Right forelimb (tissue), 1 donor: ENCODE measurements at regions not wholly inside any gene's neighbourhood (a gene's known extent, or its start where the extent isn't known, plus 50 kb on each side); places are given as distances from the start of the nearest gene placed in this dataset.

Experiments
- DNase-seq: peaks from one replicate; pipeline ENCODE4 v3.0.0-alpha.2; 2018

DNA sequence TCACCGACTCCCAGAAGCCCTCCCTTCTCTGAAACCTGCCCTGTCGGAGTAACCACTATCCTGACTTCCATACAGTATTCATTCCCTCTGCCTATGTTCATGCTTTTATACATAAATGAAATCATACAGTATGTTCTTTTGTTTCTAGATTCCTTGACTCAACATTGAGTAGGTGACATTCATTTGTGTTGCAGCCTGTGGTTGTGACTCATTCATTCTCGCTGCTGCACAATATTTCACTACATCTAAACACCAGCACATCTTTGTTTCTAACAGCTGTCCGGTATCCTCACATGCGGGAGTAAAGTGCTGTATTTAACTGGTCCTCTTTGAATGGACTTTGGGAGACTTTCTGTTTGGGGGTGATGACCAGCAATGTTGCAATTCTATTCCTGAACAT lies 135.0 kb upstream of the FOXF1 start:
- DNase-seq = no peak

DNA sequence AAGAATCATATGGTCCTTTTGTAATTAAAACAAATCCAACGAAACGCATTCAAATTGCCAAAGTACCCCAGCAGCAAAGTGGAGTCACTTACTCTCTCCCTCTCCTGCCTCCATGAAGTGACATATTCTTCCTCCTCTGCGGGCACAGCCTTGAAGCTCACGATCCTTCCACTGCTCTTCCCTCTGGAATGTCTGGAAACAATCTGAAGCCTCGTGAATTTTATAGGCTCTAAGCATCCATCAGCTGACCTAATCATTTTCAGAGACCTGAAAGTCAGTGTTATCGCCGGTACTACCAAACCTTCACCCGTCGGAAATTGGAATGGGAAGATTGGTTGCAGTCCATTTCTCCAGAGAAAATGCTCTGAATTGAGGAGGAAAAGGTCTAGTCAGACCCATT lies 134.5 kb upstream of the FOXF1 start:
- no peak for DNase-seq

DNA sequence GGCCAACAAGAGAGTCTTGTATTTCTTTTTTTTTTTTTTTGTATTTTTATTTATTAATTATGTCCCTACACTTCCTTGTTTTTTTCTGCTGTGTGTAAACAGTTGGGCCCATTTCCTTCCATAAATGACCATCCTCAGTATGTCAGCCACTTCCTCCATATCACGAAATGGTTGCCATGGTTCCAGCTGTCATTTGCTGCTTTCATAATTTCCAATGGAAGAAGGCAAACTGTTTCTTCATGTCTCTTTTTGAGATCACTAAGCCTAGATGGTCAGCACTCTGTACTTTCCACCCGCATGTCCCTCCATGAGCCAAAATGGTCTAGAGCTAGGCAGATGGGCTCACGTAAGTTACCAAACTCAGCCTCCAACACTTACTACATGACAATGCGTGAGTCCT lies 133.5 kb upstream of the FOXF1 start:
- DNase-seq = no peak

DNA sequence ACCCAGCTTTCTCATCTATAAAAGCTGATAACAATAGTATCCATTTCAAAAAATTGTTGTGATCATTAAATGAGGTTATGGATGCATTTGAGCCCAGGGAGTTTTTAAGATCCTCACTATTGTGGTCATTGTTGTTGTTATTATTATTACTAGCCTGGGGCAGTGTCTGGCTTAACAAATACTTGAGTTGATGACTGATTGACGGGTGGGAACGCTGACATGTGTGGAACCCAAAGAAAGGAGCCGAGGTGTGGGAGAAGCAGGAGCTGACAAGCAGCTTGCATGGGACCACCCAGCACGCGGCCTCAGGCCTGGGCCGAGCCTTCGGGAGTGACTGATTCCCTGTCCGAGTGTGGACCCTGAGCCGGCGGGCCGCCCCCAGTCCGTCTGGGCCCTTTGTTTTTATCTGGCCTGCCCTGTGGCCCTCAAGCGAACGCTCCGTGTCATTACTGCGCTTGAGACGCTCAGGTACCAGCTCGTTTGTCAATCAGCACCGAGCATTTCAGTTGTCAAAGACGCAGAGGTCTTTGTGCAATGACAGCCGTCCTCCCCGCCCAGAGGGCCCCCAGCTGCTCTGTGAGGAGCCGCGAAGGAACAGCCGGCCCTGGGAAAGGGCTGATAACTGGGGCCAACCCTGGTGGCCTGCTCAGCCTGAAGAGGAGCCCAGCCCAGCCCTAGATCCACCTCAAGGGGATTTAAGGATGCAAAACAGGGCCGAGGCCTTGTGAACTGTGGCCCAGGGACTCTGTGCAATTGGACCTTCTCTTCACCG lies 132.9 kb upstream of the FOXF1 start:
- DNase-seq = no peak

DNA sequence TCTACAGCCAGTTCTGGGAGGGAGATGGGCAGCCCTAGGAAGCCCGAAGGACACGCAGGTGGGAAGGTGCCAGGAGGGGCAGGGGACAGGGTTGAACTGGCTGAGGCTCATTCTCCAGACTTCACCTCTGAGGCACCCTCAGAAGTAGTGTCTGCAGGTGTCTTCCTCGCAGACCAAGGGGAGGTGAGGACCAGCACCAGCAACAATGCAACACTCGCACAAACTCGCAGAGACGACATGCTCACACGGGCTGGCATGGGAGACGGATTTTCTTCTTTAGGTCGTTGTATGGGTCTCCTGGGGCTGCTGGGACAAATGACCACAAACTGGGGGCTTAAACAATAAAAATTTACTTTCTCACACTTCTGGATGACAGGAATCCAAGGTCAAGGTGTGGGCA lies 132.2 kb upstream of the FOXF1 start:
- no peak for DNase-seq

DNA sequence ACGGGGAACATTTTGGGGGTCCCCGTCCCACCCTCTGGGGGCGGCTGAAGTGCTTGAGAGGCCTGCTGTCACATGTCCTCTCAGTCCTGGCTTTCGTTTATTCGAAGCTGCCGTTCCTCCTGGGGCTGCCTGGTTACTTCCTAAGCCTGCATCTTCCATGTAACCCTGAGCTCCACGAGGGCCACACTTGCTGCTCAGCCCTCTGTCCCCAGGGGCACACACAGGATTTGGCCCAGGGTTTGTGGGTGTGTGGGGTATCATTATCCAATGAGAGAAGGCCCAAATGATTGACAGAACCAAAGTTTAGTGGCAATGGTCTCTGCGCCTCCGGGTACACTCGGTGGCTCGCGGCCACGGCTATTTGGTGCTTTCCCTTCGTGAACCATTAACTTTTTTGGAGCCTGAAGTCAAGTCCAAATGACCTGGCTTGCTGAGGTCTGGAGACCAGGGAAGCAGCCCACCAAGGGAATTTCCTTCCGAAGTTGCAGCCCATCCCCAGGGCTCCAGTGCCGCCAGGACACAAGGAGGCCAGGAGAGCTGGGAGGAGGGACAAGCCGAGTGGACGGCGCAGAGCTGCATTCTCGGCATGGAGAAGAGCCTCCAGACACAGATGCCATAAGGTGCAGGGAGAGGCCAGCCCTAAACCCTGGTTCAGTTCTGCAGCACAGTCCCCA lies 131.4 kb upstream of the FOXF1 start:
- DNase-seq = no peak

DNA sequence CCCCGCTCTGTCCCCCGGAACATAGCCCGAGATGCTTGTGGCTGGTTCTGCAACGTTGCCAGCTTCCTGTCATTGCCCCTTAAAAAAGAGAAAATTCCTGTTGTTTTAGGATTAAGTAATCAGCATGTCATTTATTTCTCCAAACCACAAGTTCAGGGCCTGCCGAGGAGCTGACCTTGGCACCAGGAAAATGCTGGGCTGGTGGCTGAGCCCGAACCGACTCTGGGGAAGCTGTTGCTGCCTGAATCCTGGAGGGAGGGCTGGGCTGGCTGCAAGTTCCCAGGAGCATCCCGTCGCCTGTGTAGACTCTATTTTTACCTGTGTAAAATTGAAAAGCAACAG lies 130.9 kb upstream of the FOXF1 start:
- no peak for DNase-seq

DNA sequence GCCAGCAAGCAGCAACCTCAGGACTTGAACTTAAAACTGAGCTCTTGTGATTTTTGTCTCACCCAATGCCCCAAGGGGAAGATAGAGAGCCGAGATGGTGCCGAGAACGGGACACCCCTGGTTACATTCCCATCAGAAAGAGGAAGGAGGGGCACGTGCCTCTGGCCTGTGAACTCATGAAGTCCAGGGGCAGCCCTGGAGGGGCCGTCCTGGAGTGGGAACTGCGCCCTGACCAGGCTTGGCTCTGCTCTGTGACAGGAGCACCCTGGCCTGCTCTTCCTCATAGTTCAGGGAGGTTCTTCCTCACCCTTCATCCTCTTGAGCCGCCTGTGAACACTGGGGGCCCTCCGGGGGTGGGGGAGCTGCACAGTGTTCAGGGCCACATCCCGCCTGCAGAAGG lies 130.3 kb upstream of the FOXF1 start:
- no peak for DNase-seq

DNA sequence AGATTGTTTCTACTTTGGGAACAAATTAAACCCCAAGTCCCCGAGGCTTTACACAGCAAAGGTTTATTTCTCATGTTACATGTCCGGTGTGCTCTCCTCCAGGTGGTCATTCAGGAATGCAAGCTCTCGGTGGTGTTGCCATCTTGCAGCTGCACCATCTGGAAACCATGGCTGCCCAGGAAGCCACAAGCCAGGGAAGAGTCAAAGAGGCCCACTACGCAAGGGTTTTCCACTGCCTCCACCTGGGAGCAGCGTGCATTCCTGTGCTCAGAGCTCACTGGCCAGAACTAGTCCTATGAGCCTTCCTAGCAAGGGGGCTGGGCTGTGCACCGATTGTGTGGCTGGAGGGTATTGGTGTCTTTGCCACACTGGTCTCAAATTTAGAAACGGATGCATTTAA lies 128.8 kb upstream of the FOXF1 start:
- DNase-seq = no peak

DNA sequence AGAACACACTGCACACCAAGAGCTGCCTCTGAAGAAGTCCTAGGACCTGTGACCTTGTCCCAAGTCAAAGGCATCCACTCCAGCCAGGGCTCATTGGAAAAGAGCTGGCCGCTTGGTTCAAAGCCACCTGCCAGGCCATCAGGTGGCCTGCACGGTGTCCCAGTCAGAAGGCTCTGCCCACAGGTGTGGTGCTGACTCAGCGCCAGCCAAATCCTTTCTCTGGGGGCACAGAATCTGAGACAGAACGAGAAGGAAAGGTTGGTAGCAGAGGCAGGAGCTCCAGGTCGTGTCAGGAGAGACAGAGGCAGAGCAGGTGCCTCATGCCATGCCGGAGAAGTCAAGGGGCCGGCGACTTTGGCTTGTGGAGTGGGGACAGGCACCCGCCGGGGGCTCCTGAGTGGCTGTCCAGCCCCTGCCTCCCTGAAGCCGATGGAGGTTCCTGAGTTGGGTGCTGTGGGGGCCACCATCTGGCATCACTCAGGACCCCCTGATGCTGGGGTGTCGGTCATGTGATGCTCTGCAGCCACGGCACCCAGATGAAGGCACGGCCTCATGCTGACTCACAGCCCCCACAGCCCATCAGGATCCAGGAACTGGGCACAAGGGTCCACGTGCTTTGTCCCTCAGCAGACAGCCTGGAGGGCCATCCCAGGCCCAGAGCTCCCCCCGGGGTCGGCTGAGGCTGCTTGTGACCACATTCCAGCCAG lies 128.1 kb upstream of the FOXF1 start:
- DNase-seq = no peak

DNA sequence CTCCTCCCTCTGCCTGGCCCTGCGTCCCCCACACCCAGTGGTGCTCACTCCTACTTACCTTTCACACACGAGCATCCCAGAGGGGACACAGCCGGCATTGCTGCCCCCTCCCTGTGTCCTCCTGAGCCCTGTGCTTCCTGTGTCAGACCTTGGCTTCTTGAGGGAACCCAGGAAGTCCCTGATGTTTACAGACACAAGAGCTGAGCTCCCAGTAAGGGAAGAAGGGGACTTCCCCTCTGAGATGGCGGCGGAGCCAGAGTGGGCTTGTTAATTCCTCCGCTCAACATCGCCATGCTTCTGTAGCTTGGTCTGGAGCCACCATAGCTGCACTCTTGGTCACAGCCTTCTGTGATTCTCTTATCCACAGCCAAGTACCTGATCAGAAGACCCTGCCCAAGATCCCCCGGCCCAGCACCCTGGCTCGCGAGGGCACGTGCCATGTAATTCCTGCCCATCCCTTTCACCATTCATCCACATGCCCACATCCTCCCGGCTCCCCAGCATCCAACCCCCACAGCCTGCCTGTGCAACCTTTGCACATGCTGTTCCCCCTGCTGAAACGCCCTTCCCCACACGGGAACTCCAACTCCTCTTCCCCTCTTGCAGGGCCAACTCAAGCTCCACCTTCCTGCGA lies 127.4 kb upstream of the FOXF1 start:
- DNase-seq = no peak

DNA sequence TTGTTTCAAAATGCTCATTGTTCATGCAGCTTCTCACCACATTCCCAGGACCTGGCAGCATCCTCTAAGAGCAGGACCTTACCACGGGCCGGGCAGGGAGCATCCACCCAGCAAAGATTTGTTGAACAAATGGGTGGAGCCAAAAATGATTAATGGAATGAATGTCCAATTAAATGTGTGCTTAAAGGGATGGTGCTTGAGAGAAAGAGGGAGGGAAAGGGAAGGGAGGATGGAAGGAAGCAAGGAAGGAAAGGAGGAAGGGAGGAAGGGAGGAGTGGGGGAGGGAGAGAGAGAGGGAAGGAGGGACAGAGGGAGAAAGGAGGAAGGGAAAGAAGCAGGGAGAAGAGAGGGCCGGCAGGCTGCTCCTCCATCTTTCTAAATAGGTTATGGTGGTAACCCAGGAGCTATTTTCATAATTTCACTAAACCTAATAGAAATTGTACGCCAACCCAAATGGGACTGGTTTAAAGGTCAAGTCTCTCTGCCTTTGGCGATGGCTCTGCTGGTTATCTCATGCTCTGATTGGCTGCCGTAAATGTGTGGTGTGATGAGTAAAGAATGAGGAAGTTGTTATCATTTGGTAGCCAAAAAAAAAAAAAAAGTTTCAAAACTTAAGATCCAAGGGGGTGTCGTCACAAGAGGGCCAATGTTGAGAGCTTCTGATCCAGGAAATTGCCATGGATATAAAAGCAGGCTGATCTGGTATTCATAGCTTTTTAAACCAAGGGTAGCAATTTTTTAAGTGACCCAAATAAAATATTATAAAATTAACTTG lies 126.7 kb upstream of the FOXF1 start:
- no peak for DNase-seq

DNA sequence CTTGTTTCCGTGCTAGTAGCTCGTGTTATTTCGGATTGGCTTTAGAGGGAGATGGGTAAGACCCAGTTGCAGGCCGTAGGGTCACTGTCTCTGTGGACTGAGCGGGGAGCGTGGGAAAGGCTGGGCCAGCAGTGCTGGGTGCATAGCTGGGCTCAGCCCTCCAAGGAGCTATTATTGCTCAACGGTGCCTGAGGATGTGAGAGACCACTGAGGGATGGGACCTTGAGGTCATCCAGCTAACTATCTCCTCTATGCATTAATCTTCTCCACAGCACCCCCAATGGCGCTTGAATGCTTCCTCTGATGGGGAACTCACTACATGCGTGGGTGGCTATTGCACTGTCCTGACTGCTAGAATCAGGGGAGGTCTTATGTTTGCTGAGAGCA lies 126.1 kb upstream of the FOXF1 start:
- no peak for DNase-seq

DNA sequence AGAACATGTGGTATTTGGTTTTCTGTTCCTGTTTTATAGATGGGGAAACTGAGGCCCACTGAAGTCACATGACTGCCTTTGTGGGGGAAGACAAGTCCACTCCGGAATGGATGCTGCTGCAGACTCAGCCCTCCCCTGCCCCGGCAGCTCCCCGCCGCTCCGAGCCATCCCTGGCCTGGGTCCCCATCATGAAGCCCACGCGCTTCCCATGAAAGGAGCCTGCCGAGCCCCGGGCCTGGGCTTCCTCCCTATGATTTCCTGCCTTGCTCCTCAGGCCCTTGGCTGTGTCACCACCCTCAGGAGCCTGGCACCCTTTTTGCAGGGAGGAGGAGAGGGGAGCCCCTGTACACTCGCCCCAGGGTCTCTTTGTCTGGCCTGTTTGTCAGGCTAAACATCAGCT lies 125.3 kb upstream of the FOXF1 start:
- no peak for DNase-seq

DNA sequence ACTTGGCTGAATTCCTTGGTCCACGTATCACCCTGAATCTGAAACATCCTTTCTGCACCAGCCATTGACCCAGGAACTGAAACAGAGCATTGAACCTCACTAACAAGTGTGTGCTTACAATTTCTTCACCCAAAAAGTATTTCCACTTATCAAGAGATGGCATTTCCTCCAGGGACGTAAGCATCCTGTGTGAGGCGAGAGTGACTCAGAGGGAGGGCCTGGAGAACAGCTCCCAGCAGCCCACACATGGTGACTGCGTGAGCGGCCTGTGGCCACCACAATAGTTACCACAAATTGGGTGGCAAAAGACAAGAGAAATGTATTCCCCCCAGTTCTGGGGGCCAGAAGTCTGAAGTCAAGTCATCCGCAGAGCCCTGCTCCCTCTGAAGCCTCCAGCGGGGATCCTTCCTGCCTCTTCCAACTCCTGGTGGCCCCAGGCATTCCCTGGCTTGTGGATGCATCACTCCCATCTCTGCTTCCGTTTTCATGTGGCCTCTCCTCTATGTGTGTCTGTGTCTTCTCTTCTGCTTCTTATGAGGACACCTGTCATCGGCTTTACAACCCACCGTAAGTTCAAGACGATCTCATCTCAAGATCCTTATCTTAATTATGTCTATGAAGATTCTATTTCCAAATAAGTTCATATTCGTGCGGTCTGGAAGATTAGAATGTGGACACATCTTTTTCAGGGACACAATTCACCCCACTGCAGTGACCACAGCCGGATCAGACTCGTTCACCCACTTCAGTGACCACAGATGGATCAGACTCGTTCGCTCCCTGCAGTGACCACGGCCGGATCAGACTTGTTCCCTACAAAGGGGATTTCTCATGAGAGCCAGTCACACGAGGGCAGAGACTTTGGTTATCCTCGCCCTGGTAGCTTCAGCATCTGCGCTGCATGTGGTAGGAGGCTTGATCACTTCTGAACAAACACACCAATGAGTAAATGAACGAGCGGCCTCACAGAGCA lies 122.6 kb upstream of the FOXF1 start:
- no peak for DNase-seq

DNA sequence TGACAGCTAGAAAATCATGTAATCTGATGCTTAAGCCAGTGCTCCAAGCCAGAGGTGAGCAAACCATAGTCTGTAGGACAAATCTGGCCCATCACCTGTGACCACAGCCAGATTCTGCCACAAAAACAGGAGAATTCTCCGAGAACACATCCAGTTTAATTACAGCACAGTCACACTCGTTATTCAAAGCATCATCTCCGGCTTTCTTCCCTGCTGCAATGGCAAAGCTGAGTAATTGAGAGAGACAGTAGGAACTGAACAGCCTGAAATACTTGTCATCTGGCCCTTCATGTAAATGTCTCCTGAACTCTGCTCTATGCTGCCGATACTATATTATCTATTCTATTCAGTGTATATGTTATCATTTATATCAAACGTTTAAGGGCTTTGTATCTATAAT lies 121.4 kb upstream of the FOXF1 start:
- no peak for DNase-seq

DNA sequence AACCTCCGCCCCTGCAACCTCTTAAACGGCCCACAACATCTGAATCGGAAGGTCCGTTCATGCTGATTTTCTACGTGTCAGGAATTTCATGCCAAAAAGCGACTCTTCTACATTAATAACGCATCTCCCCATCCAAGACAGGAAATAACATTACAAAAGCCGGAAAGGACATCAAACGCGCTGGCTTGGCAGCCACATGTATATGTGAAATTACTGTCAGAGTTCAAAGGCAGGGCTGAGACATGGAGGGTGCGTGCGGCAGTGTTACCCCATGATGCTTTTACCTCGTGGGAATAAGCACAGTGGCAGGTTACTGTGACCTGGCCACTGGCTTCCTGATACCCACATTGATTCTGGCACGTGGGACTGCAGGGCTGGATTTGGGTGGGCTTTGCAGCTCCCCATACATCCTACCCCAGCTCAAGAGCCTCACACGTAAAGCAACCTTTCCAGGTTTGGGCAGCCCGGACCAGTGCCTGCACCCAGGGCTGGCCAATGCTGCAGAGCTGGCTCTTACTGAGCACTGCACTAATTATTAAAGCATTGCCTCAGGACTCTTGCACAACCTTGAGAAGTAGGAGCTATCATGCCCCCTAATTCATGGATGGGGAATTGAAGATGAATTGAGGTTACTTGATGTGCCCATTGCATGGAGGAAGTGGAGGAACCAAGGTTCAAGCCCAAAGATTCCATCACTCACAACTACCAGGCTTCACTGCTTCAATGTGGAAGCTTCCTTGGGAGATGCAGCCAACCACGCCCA lies 120.6 kb upstream of the FOXF1 start:
- DNase-seq = no peak

DNA sequence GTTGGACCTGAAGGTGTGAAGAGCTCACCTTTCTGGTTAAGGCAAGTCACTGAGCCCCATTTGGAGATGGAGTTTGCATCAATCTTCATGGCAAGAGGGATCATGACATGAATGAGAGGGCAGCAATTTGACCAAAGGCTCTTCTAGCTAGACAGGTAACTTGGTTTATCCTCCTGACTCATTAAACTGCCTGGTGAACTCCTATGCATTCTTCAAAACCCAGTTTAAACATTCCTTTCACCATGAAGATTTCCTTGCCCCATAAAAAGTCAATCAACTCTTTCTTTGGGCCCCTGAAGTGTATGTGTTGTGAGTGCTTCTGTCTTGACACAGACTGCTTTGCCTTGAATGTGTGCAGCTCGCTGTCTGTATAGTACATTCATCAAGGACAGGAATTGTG lies 120.0 kb upstream of the FOXF1 start:
- no peak for DNase-seq

DNA sequence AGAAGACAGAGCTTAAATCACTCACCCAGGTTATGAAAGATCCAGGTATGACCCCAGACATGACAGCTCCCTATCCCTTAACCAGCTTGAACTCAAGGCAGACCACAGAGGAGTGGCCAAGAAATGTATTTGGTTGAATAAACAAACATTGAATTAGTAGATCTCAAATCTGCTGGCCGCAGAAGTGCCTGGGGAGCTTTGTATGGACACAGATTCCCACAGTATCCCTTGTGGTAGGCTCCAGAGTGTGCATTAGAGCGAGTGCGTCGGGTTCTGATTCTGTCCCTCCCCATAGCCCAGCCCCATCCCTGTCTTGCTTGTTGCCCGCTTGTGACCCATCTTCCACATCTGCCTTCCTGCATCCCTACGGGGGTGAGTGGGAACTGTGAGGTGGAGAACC lies 118.8 kb upstream of the FOXF1 start:
- no peak for DNase-seq

DNA sequence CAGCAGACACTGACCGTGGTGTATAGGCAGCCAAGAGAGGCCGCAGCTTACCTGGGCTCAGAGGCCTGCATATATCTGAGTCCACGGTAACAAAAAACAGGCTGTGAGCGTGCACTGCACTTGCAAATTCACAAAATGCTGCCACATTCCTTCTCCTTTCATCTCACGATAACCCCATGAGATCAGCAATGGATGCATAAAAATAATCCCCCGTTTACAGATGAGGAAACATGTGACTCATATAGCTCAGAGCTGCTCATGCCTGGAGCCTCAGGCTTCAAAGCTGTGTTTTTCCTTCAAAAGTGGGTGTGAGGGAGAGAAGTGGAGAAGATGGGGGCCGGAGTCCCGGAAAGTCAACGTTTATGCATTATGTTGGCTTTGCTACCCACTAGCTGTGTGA lies 118.3 kb upstream of the FOXF1 start:
- DNase-seq = no peak
